Body of pancreas (tissue), 4 donors: ENCODE measurements at regions not wholly inside any gene's neighbourhood (a gene's known extent, or its start where the extent isn't known, plus 50 kb on each side); places are given as distances from the start of the nearest gene placed in this dataset.

ENCODE experiments used
- POLR2A ChIP-seq, 3 donors: fragments of 450-650 bp; IDR thresholded peaks; one replicate each; pipeline ENCODE4 v1.6.1; 2016; ENCODE audit warnings: antibody characterized with exemption in 3 of 3, mild to moderate bottlenecking in 2 of 3
- TF ChIP-seq, protein P1 (sequence below), 7 experiments: fragments of 450-650 bp in 4 of 7; fragments of 200-600 bp in 3 of 7; sonication (generic) in 3 of 7; IDR thresholded peaks; one replicate each; pipeline ENCODE4 v1.5.1; 2016 to 2019; ENCODE audit warnings: antibody characterized with exemption in 7 of 7

DNA sequence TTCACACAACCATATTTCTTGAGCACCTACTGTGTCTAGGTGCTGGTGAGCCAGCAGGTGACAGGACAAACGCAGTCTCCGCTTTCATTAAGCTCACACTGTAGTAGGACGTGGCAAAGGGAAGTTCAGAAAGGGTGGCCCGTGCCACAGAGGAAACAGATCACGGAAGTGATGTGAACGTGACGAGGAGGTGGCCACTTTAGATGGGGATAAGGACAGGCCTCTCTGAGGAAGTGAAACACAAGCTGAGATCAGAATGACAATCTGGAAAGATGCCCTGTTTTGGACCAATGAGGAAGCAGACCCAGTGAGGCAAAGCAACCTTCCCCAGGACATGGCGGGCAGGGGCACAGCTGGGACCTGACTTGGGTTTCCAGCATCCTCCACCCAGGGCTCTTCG, 127.4 kb upstream of the PRMT8 start:
- no peak for TF ChIP-seq POLR2A (IDR thresholded peaks at IDR 0.05)
- TF ChIP-seq, protein P1, sequence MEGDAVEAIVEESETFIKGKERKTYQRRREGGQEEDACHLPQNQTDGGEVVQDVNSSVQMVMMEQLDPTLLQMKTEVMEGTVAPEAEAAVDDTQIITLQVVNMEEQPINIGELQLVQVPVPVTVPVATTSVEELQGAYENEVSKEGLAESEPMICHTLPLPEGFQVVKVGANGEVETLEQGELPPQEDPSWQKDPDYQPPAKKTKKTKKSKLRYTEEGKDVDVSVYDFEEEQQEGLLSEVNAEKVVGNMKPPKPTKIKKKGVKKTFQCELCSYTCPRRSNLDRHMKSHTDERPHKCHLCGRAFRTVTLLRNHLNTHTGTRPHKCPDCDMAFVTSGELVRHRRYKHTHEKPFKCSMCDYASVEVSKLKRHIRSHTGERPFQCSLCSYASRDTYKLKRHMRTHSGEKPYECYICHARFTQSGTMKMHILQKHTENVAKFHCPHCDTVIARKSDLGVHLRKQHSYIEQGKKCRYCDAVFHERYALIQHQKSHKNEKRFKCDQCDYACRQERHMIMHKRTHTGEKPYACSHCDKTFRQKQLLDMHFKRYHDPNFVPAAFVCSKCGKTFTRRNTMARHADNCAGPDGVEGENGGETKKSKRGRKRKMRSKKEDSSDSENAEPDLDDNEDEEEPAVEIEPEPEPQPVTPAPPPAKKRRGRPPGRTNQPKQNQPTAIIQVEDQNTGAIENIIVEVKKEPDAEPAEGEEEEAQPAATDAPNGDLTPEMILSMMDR (IDR thresholded peaks at IDR 0.05), result no peak
